Caco-2 (cell line): ENCODE measurements at regions not wholly inside any gene's neighbourhood (a gene's known extent, or its start where the extent isn't known, plus 50 kb on each side); places are given as distances from the start of the nearest gene placed in this dataset.

Experiments used
- BruUV-seq: library from RNA; stranded (reverse); fragments of 400-500 nt; replicated peaks from 2 replicates; lab custom pipeline; 2021; lab: Mats Ljungman, UMichigan
- CTCF ChIA-PET: fragments of 300-600 bp; sonication (Branson Sonifier 250); formaldehyde crosslinking; loops from one replicate; lab custom pipeline; 2022; ENCODE audit warnings: antibody characterized with exemption; lab: Charles Lee
- POLR2A ChIA-PET: fragments of 300-600 bp; sonication (Branson Sonifier 250); formaldehyde crosslinking; loops from one replicate; lab custom pipeline; 2022; ENCODE audit warnings: antibody characterized with exemption; lab: Charles Lee
- DNase-seq, 2 experiments: peaks; one replicate each; pipeline versions ENCODE4 v3.0.0 to v3.0.0-alpha.2; 2020 to 2022
- H3K27me3 ChIP-seq: replicated peaks from 2 replicates; pipeline ENCODE4 v1.6.0; 2011; ENCODE audit warnings: low read length; ENCODE audit not compliant: control insufficient read depth, insufficient read depth
- H3K36me3 ChIP-seq: 2 replicates; pipeline ENCODE4 v1.5.1; 2011; ENCODE audit warnings: low read length; ENCODE audit not compliant: control insufficient read depth, insufficient read depth
- H3K4me1 ChIP-seq: fragments of 250-450 bp; sonication (Bioruptor Pico); 2 replicates; pipeline ENCODE4 v1.5.1; 2020; ENCODE audit warnings: mild to moderate bottlenecking
- H3K4me3 ChIP-seq: 2 replicates; pipeline ENCODE4 v1.5.1; 2011; ENCODE audit warnings: low read depth, mild to moderate bottlenecking, control low read depth, low read length
- H3K9me3 ChIP-seq: fragments of 250-450 bp; sonication (Bioruptor Pico); 2 replicates; pipeline ENCODE4 v1.5.1; 2020; ENCODE audit warnings: mild to moderate bottlenecking, moderate library complexity
- H3K27ac Mint-ChIP-seq: one replicate; pipeline ENCODE4 v1.8.0; 2022; ENCODE audit warnings: mixed read lengths; ENCODE audit not compliant: unreplicated experiment
- H3K27me3 Mint-ChIP-seq: one replicate; pipeline ENCODE4 v1.8.0; 2022; ENCODE audit warnings: mixed read lengths; ENCODE audit not compliant: insufficient read depth, unreplicated experiment
- H3K36me3 Mint-ChIP-seq: one replicate; pipeline ENCODE4 v1.8.0; 2022; ENCODE audit warnings: mild to moderate bottlenecking, mixed read lengths; ENCODE audit not compliant: insufficient read depth, unreplicated experiment
- H3K4me1 Mint-ChIP-seq: one replicate; pipeline ENCODE4 v1.8.0; 2022; ENCODE audit warnings: low read depth, mixed read lengths; ENCODE audit not compliant: unreplicated experiment
- H3K4me3 Mint-ChIP-seq: one replicate; pipeline ENCODE4 v1.8.0; 2022; ENCODE audit warnings: mild to moderate bottlenecking, moderate library complexity, mixed read lengths; ENCODE audit not compliant: unreplicated experiment
- H3K9me3 Mint-ChIP-seq: one replicate; pipeline ENCODE4 v1.8.0; 2022; ENCODE audit warnings: mixed read lengths; ENCODE audit not compliant: unreplicated experiment
- CTCF ChIP-seq, 2 experiments: fragments of 200-600 bp in 1 of 2; IDR thresholded peaks; 1 replicate in 1 of 2; 2 replicates in 1 of 2; pipeline versions ENCODE4 v1.5.1 to v1.8.0; 2011 to 2022; ENCODE audit warnings: antibody characterized with exemption in 1 of 2, control low read depth in 1 of 2, inconsistent platforms in 1 of 2, low read depth in 1 of 2, low read length in 1 of 2, mild to moderate bottlenecking in 1 of 2, moderate library complexity in 1 of 2; ENCODE audit not compliant: insufficient read depth in 1 of 2, severe bottlenecking in 1 of 2, unreplicated experiment in 1 of 2
- intact Hi-C: fragments of 100-400 bp; cut with micrococcal nuclease; formaldehyde crosslinking; loops from one replicate; pipeline ENCODE4 v1.10.0; 2022; ENCODE audit not compliant: unreplicated experiment

DNA sequence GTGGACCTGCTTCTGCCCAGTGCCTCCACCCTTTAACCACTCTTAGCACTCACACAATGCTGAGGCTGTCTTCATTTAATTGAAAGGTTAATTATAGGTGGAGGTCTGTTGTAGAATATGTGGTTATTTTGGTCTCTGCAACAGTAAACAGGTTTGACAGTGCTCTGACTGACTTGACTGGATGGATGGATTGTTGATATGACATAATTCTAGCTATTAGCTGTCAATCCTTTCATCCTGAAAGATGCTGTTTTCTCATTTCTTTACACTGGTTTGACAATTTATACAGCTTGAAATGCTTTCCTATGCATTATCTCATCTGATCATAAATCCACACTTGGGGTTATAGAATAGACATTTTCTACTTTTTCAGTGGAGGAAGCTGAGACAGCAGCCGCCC lies 210.7 kb downstream of the CDH26 start:
- Mint-ChIP-seq H3K4me3 (no peak overlapping the region), H3K36me3 (no peaks in the 10 kb centered on the region), H3K27me3 (peaks cover 6% of the 10 kb centered on the region), H3K9me3 (peaks cover 8% of the 10 kb centered on the region), H3K27ac (no peak overlapping the region), H3K4me1 (no peaks in the 10 kb centered on the region)
- CTCF ChIA-PET = interaction anchor here (1.0 kb wide), 1 partner anchor 23 kb away, joined by 3 read pairs; no protein-coding TSS in a partner anchor
- H3K4me1 ChIP-seq = no peaks in the 10 kb centered on the region
- H3K4me3 ChIP-seq = no peak overlapping the region
- H3K36me3 ChIP-seq = no peaks in the 10 kb centered on the region
- intact Hi-C loops = no loop called here
- no peaks in the 10 kb centered on the region for H3K9me3 ChIP-seq
- no peaks in the 10 kb centered on the region; the same call in 1 of the 2 replicates for H3K27me3 ChIP-seq
- POLR2A ChIA-PET = no interaction called here
- no peak for TF ChIP-seq CTCF (IDR thresholded peaks at IDR 0.05; ENCODE audit: insufficient read depth in 1 of 2, low read depth in 1 of 2, low read length in 1 of 2, severe bottlenecking in 1 of 2, unreplicated experiment in 1 of 2)
- no TSS peak for BruUV-seq
- no peak for DNase-seq

DNA sequence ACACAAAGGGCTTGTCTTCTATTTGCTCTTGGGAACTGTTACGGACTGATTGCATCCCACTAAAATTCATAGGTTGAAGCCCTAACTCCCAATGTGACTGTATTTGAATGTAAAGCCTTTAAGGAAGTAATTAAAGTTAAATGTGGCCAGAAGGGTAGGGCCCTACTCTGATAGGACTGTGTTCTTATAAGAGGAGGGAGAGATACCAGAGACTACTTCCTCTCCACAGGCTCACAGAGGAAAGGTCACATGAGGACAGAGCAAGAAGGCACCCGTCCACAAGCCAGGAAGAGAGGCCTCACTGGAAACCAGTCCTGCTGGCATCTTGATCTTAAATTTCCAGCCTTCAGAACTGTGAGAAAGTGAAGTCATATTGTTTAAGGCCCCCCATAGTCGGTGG lies 211.9 kb downstream of the CDH26 start:
- no TSS peak for BruUV-seq
- Histone ChIP-seq H3K27me3 (no peaks in the 10 kb centered on the region; the same call in 1 of the 2 replicates), H3K36me3 (no peaks in the 10 kb centered on the region), H3K9me3 (no peaks in the 10 kb centered on the region), H3K4me3 (no peak overlapping the region), H3K4me1 (no peaks in the 10 kb centered on the region)
- DNase-seq = no peak
- Mint-ChIP-seq H3K4me3 (no peak overlapping the region), H3K36me3 (no peaks in the 10 kb centered on the region), H3K9me3 (peaks cover 9% of the 10 kb centered on the region), H3K27ac (no peak overlapping the region), H3K27me3 (peaks cover 4% of the 10 kb centered on the region), H3K4me1 (no peaks in the 10 kb centered on the region)
- TF ChIP-seq CTCF (IDR thresholded peaks at IDR 0.05; ENCODE audit: insufficient read depth in 1 of 2, low read depth in 1 of 2, low read length in 1 of 2, severe bottlenecking in 1 of 2, unreplicated experiment in 1 of 2) = no peak
- ChIA-PET CTCF (no interaction called here), POLR2A (no interaction called here)
- intact Hi-C loops = no loop called here

GRCh38 chr20:60171313-60171712 lies 213.1 kb downstream of the CDH26 start:
- no TSS peak for BruUV-seq
- no peak for DNase-seq
- Mint-ChIP-seq H3K4me3 (no peak overlapping the region), H3K36me3 (no peaks in the 10 kb centered on the region), H3K4me1 (no peaks in the 10 kb centered on the region), H3K9me3 (peaks cover 9% of the 10 kb centered on the region), H3K27me3 (peaks cover 9% of the 10 kb centered on the region), H3K27ac (no peak overlapping the region)
- intact Hi-C loops = no loop called here
- Histone ChIP-seq H3K9me3 (no peaks in the 10 kb centered on the region), H3K36me3 (no peaks in the 10 kb centered on the region), H3K4me3 (no peak overlapping the region), H3K4me1 (no peaks in the 10 kb centered on the region), H3K27me3 (no peaks in the 10 kb centered on the region; the same call in 1 of the 2 replicates)
- CTCF ChIA-PET = no interaction called here
- POLR2A ChIA-PET = no interaction called here
- no peak for TF ChIP-seq CTCF (IDR thresholded peaks at IDR 0.05; ENCODE audit: insufficient read depth in 1 of 2, low read depth in 1 of 2, low read length in 1 of 2, severe bottlenecking in 1 of 2, unreplicated experiment in 1 of 2)
